Cerebellar cortex (tissue), 1 donor: ENCODE measurements at regions not wholly inside any gene's neighbourhood (a gene's known extent, or its start where the extent isn't known, plus 50 kb on each side); places are given as distances from the start of the nearest gene placed in this dataset.
"Not testable (repeated sequence)": the region's sequence is repeated elsewhere in the genome, so short reads cannot be mapped to it uniquely, and the experiment has no call there.

Experiments used
- DNase-seq: peaks from one replicate; pipeline ENCODE4 v3.0.0-alpha.2; 2015; ENCODE audit warnings: low spot score

DNA sequence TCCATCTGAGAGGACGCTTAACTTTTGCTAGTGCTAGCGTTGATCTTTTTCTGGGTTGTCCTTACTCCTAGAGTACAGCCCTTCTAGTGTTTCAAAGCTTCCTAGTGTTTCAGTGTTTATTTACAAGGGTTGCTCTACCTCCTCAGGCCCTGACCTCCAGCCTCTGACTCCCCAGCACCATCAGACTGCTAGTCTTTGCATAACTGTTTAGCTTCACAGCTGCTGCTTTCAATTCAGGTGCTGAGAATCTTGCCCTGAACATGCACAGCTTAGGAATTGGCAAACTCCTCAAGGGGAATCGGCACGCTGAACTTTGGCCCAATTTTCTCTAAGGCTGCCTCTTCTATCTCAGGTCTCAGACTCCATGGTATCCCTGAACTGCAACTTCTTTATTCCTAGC is 52.9 kb downstream of the OR52B4 start:
- not testable (repeated sequence) for DNase-seq

DNA sequence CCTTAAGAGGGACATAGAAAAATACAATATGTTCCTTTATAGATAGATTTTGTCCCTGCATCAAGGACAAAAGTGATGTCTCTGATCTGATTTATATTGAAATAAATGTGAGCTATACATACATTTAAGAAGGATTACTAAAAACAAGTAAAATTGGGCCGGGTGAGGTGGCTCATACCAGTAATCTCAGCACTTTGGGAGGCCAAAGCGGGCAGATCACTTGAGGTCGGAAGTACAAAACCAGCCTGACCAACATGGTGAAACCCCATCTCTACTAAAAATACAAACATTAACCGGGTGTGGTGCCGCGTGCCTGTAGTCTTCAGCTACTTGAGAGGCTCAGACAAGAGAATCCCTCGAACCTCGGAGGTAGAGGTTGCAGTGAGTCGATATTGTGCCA is 91.0 kb downstream of the OR52B4 start:
- not testable (repeated sequence) for DNase-seq

GRCh38 chr11:4251085-4251484 is 117.1 kb downstream of the OR52B4 start:
- DNase-seq = not testable (repeated sequence)

GRCh38 chr11:4249475-4249874 is 118.7 kb downstream of the OR52B4 start:
- not testable (repeated sequence) for DNase-seq

DNA sequence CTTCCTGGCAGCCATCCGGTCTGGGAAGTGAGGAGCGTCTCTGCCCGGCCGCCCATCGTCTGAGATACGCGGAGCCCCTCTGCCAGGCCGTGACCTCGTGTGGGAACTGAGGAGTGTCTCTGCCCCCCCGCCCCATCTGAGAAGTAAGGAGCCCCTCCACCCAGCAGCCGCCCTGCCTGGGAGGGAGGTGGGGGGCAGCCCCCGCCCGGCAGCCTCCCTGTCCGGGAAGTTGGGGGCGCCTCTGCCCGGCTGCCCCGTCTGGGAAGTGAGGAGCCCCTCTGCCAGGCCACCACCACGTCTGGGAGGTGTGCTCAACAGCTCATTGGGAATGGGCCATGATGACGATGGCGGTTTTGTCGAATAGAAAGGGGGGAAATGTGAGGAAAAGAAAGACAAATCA is 130.4 kb downstream of the OR52B4 start:
- not testable (repeated sequence) for DNase-seq

DNA sequence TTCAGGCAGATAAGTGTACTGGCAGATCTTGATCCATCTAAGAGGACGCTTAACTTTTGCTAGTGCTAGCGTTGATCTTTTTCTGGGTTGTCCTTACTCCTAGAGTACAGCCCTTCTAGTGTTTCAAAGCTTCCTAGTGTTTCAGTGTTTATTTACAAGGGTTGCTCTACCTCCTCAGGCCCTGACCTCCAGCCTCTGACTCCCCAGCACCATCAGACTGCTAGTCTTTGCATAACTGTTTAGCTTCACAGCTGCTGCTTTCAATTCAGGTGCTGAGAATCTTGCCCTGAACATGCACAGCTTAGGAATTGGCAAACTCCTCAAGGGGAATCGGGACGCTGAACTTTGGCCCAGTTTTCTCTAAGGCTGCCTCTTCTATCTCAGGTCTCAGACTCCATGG is 124.3 kb downstream of the RRM1 start:
- not testable (repeated sequence) for DNase-seq

DNA sequence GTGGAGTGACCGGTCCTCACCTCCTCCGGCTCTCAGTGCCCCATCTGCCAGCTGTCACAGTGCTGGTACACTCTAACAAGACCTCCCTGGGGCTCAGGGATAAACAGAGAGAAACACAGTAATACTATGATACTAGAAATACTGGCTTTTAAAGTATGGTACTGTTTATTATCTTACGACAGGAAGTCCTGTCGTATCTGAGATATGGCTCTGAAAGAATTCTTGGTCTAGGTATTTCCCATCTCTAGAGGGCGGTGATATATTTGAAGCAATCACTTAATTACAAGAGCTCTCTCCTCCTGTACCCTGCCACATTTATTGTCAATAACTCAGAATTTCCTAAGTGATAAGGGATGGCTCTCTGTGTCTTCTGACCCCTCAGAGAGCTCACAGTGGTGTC is 119.1 kb downstream of the RRM1 start:
- DNase-seq = no peak

DNA sequence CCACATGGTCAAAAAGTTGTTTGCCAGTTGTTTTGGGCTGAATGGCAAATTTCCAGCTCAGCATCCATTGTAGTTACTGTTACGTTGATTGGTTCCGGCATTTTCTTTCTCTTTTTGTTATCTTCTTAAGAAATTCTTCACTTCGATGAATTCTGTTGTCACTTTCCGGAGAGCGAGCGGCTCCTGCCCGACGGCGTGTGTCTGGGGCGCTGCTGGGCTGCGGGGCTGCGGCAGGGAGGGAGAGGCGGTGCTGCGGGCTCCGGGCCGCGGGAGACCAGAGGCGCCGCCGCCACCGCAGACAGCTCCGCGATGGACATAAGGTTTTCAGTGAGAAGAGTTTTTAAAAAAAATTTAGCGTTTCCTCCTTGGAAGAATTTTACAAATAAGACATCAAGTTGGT is 117.4 kb downstream of the RRM1 start:
- no peak for DNase-seq

DNA sequence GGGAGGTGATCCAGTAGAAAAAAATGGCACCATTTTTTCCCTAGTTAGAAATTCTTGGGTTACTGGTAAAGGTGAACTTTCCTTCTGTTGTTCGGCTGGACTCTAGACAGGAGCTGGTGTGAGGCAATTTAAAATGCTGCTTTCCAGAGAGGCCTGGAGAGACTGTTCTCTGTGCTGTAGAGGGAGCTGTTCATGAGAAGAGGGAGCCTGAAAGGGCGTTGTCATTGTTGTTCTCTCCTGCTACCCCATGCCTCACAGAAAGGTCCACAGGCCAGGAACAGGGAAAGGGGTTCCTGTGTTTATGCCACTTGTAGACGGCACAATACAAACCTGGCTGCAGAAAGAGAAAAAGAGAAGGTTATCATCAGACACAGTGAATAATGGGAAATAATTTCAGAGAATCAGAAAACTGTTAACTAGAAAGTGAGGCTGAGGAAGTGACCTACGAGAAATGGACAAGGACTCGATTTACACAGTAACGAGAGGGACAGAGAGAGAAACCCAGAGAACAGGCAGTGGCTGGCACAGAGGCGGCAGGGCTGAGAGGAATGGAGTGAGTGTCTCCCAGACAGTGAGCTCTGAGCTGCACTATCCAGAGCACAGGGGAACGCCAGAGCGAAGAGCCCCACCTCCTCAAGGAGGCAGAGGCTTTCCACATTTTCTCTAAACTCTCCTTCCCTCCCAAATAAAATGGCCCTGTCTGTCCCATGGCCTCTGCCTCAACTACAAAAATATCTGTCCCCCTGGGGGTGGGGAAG is 109.2 kb downstream of the RRM1 start:
- no peak for DNase-seq

DNA sequence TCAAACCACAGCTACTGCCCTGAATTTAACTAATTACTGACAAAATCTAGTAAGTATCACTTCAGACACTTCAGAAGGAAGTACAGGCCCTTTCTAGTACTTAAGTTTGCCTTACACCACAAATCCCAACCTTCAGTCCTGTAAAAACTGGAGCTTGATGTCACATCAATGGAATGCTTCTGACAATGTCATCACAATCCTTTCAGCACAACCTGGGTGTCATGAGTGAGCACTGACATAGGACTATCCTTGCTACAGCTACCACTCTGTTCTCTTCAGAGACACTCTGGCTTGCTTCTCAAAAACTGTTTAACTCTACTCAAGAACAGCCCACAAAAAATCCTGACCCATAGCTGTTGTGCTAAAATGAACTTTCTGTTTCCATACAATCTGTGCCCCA is 108.2 kb downstream of the RRM1 start:
- DNase-seq = no peak

GRCh38 chr11:4197112-4197511 is 102.5 kb downstream of the RRM1 start:
- DNase-seq = no peak

DNA sequence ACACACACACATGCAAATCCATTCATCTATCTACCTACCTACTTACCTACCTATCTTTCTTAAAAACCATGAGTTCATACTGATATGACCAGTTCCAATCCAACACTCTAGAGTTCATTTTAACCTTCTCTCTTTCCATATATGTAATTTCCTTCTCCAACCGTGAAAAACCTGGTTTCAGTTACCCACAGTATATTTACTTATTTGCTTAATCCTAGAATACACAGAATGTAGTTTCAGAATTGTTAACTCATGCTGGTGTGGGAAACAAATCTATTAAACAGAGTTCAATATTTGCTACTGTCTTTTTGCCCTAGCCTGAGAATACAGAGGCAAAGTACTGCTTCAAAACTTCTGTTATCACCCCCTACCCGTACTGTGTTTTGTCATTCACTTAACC is 101.3 kb downstream of the RRM1 start:
- no peak for DNase-seq

GRCh38 chr11:4194889-4195288 is 100.3 kb downstream of the RRM1 start:
- no peak for DNase-seq

DNA sequence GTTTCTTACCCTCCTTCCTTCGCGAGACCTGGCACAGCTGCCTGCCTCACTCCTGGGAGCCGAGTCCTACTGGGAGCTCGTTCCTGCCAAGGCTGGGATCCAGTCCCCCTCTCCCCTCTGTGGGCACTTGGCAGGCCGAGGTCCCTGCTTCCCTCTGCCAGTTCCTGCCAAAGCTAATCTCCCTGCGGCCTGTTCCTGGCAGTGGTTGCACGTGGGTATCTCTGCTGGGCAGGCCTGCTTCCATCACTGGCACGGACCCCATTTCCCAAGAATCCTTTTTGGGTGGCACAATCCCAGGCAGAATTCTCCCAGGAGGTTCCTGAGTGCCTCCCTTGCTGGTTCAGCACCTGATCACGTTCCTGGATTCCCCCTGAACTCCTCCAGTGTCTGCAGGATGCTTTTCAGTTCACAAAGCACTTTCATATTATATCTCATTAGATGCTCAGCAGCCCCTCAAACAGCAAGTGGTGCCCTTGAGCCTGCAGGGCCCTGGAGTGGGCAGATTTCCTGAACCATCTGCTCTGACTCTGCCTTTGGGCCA is 96.5 kb downstream of the RRM1 start:
- peak; percentile 83 for DNase-seq

GRCh38 chr11:4190519-4190918 is 95.9 kb downstream of the RRM1 start:
- DNase-seq = no peak

- no peak for DNase-seq
These were observed 95.5 kb downstream of the RRM1 start for GRCh38 chr11:4190098-4190497.
